ENCODE measurements at regions not wholly inside any gene's neighbourhood (a gene's known extent, or its start where the extent isn't known, plus 50 kb on each side); places are given as distances from the start of the nearest gene placed in this dataset.

DNA sequence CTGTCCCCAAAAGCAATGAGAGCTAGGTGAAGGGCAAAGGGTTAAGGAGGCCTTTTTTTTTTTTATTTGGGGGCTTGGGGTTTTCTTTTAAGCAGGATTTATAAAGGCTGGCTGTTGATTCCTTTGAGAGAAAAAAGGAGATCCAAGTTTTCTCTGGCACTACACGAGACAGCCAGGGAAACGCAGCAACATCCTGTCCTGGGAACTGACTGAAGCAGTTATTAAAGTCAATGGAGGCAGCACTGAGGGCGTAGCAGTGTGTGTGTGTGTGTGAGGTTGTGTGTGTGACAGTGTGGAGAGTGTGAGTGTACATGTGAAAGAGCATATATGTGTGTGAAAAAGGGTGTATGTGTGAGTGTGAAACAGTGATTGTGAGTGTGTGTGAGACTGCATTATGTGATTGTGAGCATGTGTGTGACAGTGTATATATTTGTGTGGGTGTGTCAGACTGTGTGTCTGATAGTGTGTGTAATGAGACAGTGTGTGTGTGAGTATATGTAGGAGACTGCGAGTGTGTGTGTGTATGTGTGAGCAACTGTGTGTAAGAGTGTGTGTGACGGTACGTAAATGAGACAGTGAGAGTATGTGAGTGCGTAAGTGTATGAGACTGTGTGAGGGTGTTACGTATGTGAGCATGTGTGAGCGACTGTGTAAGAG is 65.9 kb upstream of the TIAM1 start:
- peak; percentile 53 for DNase-seq

DNA sequence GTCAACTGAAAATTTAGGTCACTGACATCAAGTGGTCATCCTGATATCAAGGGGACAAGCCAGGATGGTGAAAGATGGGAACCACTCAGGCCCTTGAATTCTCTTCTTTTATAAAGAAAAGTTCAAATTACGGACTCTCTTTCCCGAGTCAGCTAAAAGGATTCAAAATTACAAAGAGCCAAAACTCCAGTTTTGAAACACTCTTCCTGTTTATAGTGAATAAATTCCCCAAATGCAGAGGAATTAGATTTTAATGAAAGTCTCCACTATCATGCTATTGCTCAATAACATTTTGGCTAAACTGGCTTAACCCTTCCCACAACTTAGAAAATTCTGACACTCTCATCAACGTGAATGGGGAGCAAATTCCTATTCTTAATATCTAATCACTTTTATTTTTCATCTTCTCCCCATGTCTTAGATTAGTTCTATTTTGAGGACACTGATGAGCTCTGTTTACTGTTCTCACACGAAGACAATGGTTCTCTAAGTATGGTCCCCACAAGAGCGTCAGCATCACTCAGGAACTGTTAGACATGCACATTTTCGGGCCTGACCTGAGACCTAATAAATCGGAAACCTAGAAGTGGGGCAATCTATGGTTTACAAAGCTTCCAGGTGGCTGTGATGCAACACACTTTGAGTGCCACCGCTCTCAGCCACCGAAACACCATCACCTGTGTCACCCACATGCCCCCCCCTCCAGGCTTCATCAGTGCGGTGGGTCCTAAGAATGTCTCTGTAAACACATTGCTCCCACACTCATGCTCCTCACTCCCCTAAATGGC is 64.4 kb upstream of the TIAM1 start:
- no peak for DNase-seq

DNA sequence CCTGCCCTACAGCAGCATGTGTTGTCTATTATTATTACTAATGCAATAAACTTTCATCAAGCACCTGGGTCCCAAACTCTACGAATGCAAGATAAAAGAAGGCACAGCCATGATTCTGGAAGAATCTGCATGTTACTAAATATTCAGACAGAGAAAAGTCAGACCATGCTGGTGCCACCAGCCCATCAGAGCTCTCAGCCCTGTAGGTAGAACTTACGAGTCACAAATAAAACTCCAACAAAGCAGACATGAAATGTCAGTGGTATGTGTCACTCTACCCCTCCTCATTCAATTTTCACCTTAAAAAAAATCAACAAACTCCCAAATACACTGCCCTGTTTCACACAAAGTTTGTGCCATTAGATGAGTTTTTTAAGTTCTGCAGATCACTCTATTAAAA is 62.4 kb upstream of the TIAM1 start:
- DNase-seq: no peak

DNA sequence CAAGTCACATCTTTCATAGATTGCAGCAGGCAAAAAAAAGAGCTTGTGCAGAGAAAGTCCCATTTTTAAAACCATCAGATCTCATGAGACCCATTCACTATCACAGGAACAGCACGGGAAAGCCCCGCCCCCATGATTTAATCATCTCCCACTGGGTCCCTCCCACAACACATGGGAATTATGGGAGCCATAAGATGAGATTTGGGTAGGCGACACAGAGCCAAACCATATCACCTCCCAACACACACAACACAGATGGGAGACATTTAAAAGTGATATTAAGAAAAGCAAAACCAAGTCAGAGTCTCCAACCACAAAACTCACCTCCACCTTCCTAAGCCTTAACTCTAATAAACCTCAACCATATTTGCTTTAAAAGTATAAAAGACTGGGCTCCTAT is 61.5 kb upstream of the TIAM1 start:
- no peak for DNase-seq

DNA sequence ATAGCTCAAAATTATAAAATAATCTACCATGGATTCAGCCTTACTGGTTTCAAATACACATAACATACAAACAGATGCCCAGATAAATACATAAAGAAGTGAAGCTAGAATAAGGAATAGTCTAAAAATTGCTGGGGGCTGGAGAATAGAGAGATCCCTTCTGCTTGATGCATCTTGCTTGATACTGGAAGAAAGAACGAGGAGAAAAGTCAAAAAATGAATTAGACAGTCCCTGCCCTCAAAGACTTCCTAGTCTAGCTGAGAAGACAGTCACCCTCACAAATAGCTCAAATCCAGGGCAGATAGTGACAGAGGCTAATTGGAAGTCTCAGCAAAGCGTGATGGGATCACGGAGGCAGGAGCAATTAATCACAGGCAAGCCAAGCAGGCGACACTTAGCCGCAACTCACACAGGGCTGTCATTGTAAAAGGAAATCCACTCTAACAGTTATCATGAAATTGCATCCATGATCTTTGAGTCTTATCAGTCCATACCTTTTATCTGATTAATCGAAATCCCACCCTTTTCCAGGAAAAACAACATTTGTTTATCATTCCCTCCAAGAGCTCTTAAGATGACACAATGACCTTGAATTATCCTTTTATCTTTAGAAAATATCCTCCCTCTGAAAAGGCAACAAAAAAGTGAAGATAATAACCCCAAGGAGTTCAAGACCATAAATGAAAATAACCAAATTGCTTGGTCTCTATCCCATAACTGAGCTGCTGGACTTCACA is 59.7 kb upstream of the TIAM1 start:
- DNase-seq: no peak

DNA sequence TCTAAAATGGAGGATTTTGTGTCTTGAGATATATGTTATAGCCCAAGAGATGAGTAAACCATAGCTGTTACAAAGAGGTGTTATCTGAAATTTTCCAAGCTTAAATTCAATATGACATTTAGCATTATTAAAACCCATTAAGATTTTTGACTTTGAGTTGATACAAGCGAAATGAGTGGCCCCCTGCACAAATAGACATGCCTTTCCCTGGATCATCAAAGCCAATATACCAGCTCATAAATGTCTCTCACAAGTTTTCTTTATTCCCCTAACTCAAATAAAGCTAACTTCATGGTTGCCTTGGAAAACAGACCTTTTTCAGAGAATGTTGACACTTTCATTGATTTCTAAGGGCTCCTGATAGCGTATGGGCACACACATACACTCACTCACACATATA is 55.5 kb upstream of the TIAM1 start:
- no peak for DNase-seq

DNA sequence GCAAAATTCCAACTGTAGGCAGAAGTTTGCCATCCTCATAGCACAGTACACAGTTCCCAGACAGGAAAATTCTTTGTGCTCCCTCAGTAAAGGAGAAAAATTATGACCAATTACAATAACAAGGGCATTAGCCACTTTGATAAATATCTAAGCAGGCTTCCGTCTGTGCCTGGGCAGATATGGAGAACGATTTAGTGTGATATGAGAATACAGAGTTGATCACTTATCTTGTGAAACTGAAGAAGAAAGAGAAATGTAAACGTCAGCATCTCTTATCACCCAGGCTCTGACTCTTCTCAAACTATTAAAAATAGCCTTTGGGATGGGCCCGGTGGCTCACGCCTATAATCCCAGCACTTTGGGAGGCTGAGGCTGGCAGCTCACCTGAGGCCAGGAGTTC is 54.5 kb upstream of the TIAM1 start:
- DNase-seq: no peak

DNA sequence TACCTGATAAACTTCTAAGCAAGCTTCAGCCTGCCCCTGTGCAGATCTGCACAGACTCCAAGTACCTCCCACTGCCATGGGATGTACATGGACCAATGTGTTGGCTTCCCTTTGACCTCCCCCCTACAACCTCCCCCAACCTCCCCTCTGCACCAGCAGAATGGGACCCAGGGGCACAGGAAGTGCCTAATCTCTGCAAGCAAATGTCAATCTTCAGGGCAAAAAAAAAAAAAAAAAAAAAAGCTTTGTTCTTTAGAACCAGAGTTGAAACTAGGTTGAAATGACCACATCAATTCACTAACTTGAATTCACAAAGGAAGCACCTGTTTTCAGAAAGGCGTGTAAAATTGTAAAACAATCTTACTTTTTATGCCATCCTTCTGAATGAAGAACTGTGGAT is 53.9 kb upstream of the TIAM1 start:
- no peak for DNase-seq

DNA sequence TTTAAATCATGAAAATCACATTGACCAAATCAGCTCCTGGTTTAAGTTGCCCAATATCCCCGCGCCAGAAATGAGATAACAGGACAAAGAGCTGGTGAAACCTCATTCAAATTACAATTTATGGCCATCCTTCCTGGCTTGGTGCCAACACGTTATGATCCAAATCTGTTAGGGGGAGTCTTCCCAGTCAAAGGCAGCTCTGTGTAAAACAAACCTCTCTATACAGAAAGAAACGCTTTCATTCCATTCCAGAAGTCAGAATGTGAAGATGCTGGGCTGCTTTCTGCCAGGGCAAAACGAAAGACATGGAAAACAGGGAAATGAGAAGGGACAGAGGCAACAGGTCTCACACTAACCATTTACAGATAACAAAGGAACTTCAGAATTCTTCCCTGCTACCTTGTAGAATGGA is 53.5 kb upstream of the TIAM1 start:
- peak; percentile 57 for DNase-seq

DNA sequence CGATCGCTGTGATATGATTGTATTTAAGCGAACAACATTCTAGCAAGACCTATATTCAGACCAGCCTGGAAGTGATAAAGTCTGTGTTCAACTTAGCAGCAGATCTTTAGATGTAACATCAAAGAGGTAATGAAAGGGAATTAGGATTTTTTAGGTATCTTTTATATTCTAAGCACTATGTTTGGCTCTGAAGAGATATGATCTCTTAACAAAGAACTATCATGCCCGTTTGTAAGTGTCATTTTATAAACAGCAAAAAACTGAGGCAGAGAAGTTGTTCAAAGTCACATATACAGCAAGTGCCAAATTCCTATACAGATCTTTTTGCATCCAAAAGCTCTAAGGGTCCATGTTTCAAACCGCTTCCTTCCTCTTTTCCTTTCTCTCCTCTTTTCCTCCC is 53.0 kb upstream of the TIAM1 start:
- no peak for DNase-seq

DNA sequence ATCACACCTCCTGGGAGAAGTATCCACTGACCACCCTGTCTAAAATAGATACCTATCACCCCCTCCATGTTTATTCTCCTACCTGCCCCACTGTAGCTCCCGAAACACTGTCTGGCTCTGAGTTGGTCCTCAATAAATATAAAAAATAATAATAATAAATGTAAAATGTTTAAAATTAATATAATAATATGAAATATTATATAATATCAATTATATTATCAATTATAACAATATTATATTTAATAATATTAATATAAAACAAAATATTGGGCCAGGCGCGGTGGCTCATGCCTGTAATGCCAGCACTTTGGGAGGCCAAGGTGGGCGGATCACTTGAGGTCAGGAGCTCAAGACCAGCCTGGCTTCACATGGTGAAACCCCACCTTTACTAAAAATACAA is 52.3 kb upstream of the TIAM1 start:
- DNase-seq: no peak

DNA sequence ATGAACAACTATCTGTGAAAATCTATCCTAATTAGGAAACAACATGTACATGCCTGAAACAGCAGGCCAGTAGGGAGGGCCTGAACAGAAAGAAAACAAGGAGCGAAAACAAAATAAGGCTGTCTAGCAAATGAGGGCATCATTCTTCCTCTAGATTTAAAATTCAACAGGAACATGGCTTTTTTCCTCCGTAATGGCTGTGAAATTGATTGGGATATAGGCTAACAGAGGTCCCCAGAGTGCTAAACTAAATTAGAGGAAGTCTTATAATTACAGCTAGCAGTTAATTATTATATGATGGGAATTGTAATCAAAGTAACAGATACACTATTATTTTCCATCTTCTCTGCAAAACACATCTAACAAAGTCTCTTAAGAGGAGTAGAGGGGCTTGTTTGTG is 51.7 kb upstream of the TIAM1 start:
- DNase-seq: no peak

DNA sequence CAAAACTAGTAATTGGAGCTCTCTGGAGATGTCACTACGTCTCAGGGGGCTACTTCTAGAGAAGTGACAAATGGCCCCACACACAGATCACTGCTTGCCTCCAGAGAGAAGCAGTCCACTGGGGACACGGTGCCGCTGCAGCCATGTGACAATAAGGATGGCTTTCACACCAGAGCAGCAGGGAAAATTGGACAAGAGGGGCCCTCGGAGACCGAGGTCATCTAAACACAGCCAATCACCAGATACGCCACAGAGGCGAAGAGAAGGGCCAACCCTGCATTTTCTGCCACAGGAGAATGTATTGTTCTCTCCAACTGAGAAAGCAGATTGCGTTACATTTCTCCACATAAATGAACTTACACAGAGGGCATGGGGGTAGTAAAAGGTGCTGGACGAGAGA is 51.2 kb upstream of the TIAM1 start:
- no peak for DNase-seq

DNA sequence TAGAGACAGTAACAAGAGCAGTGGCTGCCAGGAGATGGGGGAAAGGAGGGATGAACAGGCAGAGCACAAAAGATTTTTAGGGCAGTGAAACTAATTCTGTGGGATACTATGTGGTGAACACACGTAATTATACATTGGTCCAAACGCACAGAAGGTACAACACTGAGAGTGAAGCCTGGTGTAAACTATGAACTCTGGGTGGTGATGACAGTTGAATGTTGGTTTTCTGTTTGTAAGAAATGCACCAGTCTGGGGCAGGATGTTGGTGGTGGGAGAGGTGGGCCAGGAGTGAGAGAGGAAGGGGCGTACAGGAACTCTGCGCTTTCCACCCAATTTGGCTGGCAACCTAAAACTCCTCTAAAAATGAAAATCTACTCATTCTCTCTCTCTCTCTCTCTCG is 50.2 kb upstream of the TIAM1 start:
- DNase-seq: no peak

All from tongue (tissue), 1 donor.